AG04449 (cell line): ENCODE measurements at regions not wholly inside any gene's neighbourhood (a gene's known extent, or its start where the extent isn't known, plus 50 kb on each side); places are given as distances from the start of the nearest gene placed in this dataset.

Source experiments
- CTCF ChIA-PET: fragments of 350-600 bp; formaldehyde crosslinking; extraction: SDS; loops from one replicate; lab custom pipeline; 2021; ENCODE audit warnings: antibody characterized with exemption; lab: Yijun Ruan, JAX
- POLR2A ChIA-PET: fragments of 400-600, 350-600 bp; formaldehyde crosslinking; extraction: SDS; loops from one replicate; lab custom pipeline; 2020; ENCODE audit warnings: antibody characterized with exemption, inconsistent platforms; lab: Yijun Ruan, JAX
- DNase-seq: peaks from one replicate; pipeline ENCODE4 v3.0.0-alpha.2; 2010; ENCODE audit warnings: low read depth, low spot score
- H3K4me3 ChIP-seq: 2 replicates; pipeline ENCODE4 v1.5.1; 2011; ENCODE audit warnings: low read depth, mild to moderate bottlenecking, control low read depth, low read length
- TF ChIP-seq, protein P1 (sequence below): IDR thresholded peaks from one replicate; pipeline ENCODE4 v1.5.1; 2011; ENCODE audit warnings: mild to moderate bottlenecking, moderate library complexity, low read length, control low read depth, inconsistent platforms; ENCODE audit not compliant: insufficient read depth; ENCODE audit errors: missing control alignments

DNA sequence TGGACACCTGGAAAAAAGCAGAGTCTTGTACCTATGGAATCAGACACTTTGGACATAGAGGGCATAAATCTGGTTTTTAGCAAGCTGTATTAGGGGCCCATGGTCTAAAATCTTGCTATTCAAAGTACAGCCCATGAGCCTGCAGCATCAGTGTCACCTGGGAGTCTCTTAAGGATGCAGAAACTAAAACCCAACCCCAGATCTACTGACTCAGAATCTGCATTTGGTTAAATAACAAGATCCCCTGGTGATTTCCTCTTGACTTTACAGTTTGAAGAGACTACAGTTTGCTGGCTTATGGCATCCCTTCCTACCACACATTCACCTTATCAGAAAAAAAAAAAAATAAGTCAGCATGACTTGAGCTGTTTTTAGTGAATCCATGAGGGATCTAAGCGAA, 74.9 kb upstream of the NR2F2 start:
- TF ChIP-seq, protein P1, sequence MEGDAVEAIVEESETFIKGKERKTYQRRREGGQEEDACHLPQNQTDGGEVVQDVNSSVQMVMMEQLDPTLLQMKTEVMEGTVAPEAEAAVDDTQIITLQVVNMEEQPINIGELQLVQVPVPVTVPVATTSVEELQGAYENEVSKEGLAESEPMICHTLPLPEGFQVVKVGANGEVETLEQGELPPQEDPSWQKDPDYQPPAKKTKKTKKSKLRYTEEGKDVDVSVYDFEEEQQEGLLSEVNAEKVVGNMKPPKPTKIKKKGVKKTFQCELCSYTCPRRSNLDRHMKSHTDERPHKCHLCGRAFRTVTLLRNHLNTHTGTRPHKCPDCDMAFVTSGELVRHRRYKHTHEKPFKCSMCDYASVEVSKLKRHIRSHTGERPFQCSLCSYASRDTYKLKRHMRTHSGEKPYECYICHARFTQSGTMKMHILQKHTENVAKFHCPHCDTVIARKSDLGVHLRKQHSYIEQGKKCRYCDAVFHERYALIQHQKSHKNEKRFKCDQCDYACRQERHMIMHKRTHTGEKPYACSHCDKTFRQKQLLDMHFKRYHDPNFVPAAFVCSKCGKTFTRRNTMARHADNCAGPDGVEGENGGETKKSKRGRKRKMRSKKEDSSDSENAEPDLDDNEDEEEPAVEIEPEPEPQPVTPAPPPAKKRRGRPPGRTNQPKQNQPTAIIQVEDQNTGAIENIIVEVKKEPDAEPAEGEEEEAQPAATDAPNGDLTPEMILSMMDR: no peak
- CTCF ChIA-PET: interaction anchor here (0.9 kb wide), 1 partner anchor 13 kb away, joined by 3 read pairs; no protein-coding TSS in a partner anchor
- POLR2A ChIA-PET: interaction anchor here (0.6 kb wide), 1 partner anchor 208 kb away, joined by 3 read pairs; no protein-coding TSS in a partner anchor
- no peak for DNase-seq
- no peak overlapping the region for H3K4me3 ChIP-seq

DNA sequence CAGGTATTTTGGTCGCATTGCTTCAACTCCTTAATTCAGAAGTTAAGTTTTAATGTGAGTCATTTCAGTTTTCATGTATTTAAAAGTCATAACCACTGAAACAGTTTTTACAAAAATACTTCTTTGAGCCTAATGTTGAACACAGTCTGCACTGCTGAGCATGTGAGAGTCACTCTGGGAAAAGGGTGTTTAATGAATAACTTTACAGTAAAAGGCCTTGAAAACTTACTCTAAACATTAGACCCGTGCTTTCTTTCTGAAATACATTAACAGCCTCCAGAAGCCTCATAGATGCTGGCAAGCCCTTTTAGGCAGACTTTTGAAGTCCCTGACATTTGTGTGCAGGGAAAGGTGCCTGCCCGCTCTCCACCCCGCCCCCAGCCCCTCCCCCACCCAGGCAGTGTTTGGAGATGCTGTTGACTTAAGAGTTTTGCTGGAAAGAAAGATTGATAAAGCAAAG, 68.9 kb upstream of the NR2F2 start:
- POLR2A ChIA-PET: no interaction called here
- H3K4me3 ChIP-seq: no peak overlapping the region
- TF ChIP-seq, protein P1: no peak
- CTCF ChIA-PET: interaction anchor here (1.4 kb wide), 1 partner anchor 9 kb away, joined by 3 read pairs; no protein-coding TSS in a partner anchor
- no peak for DNase-seq

DNA sequence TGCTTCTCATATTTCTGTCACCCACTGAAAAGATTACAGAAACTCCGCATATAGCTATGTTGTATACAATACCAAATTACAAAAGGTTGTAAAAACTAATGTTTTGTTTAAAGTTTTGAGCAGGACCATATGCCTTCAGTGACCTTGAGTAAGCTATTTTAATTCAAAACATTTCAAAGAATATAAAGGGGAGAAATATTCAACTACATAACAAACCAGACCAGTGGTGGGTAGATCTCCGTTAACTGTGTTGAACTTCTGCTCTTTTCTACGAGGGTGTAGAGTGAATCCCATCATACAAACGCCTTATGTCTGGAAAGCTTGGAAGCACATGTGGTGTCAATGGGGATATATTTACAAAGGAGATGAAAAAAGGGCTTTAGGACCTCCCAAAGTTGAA, 68.4 kb upstream of the NR2F2 start:
- TF ChIP-seq, protein P1: no peak
- ChIA-PET CTCF (interaction anchor here (1.4 kb wide), 1 partner anchor 9 kb away, joined by 3 read pairs; no protein-coding TSS in a partner anchor), POLR2A (no interaction called here)
- H3K4me3 ChIP-seq: no peak overlapping the region
- DNase-seq: no peak

DNA sequence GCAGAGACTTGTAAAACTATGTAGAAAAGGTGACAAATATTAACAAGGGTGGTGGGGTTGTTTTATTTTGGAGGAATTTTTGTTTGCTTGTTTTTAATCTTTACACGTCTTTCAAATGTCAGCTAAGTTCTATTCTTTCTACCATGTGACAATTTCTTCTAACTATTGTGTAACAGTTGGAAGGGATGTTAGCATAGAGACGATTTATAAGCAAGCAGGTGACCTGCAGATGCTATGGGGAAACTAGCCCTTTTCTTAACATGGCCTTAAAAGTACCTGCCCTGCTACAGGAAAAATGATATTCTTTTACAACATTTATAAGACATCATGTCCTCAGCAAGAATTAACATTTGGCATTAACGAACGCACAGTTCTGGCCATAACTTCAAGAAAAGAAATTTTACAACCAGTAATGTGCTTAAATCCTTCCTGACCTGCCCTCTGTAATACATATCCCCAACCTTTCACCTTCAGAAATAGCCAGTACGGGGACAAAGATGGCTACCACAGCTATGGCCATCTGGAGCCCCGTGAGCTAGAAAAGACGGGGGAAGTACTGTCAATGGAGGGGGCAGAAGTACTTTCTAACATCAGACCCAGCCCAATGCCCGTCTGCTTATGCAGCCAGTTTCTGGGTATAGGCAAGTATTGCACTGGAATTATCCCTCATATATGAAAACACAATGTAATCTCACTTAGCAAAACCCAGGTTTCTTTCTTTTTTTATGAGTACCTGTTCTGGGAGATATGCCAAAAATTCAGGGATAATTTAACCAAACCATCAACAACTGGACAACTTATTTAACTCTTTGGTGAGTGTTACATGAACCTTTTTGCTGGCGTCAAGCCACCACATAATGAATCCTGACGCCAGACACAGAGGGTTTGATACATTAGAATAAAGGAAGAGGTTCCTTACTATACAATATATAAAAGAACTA, 67.7 kb upstream of the NR2F2 start:
- H3K4me3 ChIP-seq: no peak overlapping the region
- TF ChIP-seq, protein P1: no peak
- no peak for DNase-seq
- CTCF ChIA-PET: interaction anchor here (1.4 to 1.6 kb wide), 2 partner anchors 8 to 64 kb away, joined by 3 to 5 read pairs; no protein-coding TSS in a partner anchor
- POLR2A ChIA-PET: no interaction called here

DNA sequence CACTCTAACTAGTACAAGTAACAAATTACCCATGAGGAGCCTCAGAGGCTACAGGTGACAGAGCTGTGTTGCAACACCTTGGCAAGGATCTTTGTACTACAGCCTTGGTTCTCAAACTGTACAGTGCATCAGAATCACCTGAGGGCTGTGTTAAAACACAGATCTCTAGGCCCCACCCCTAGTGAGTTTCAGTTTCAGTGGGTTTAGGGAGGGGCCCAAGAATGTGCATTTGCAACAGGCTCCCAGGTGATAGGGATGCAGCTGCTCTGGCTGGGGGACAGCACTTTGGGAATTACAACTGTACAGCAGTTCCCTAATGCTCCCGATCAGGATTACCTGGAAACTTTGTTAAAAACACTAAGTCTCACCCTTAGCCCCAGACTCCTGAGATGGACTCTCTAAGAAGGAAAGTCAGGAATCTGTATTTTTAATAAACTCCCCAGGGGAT, 66.1 kb upstream of the NR2F2 start:
- H3K4me3 ChIP-seq: no peak overlapping the region
- CTCF ChIA-PET: interaction anchor here (0.5 to 1.6 kb wide), 2 partner anchors 10 to 63 kb away, joined by 3 to 5 read pairs; no protein-coding TSS in a partner anchor
- DNase-seq: no peak
- POLR2A ChIA-PET: interaction anchor here (0.9 kb wide), 1 partner anchor 10 kb away, joined by 3 read pairs; no protein-coding TSS in a partner anchor
- TF ChIP-seq, protein P1: no peak
